HG03025 (cell line): ENCODE measurements at regions not wholly inside any gene's neighbourhood (a gene's known extent, or its start where the extent isn't known, plus 50 kb on each side); places are given as distances from the start of the nearest gene placed in this dataset.
A peak's percentile ranks its signal among the peaks of the same experiment; 100 is the strongest.
"Not testable (repeated sequence)": the region's sequence is repeated elsewhere in the genome, so short reads cannot be mapped to it uniquely, and the experiment has no call there.

ENCODE experiments used
- ATAC-seq: cut with Tn5 transposase; IDR thresholded peaks from one replicate; pipeline ENCODE4 v1.9.1; 2021; ENCODE audit warnings: mild to moderate bottlenecking, moderate library complexity; ENCODE audit not compliant: unreplicated experiment, low FRiP score

DNA sequence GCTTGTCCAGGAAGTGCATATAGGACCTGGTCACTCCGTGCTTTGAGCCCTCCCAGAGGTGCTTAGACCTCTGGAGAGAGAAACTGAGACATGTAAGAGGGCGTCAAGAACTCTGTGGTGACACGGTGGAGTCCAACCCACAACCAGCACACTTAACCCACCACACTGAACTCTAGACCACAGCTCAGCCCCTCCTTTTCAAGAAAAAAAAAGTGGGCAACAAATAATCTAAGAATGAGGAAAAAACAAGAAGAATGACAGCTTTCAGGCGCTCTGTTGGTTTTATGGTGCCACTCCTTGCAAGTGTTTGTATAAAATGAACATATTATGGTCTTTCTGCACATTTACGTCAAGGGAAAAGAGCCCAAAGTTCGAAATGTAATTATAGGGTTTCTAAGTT, 50.2 kb upstream of the SNAPC3 start:
- no peak for ATAC-seq

DNA sequence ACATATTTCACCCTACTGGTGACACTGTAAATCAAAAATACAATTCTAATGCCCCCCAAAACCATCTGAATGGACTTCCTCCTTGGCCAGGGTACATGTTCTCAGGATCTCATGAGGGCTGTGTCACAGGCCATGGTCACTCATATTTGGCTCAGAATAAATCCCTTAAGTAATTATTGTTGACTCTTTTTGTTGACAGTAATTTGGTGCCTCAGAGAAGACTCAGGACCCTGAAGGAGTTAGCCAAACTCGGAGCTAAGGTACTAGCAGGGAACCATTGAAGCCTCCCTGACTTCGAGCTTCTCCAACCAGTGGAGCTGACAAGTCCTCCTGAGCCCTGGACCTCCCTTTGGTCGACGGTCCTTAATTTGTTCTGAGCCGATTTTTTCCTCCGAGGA, 51.2 kb upstream of the SNAPC3 start:
- no peak for ATAC-seq

DNA sequence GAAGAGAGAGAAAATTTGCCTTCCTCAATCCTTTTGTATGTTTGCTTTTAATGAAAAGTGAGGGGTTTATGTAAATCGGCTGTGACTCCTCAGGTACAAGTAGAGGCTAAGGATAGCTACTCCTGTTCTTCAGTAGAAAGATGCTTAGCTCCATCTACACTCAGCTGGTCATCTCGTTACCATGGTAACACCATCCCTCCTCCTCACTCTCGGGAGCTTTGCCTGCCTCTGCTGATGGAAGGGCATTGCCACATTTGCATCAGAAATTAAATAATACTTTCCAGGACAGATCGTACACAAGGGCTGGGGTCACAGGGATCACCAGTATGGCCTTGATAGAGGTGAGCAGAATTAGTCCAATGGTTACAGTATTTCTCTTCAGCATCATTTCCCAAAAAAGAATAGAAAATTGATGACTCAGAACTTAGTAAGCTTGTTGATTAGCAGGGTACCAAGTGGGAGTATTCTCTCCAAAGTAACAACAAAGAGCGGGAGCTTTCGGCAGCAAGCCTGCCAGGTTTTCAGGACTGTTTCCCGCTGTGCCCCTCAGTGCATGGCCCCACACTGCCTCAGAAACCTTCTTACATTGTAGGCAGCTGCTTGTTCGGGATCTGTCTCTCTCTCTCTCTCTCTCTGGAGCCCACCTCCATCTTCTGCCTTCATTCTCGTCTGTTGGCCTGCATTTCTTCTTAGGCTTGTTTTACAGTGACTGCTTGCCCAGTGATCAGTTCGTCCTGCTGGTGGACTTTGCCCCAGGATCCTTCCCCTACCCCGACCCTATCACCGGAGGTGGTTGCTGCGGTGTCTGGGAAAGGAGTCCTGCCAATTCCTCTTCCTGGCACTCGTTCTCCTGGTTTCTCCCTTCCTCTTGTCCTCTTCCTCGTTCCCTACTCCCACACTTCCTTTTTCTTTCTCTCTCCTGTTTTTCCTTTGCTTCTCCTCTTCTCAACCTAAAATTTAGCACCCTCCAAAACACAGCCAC, 51.9 kb upstream of the SNAPC3 start:
- ATAC-seq, result no peak

DNA sequence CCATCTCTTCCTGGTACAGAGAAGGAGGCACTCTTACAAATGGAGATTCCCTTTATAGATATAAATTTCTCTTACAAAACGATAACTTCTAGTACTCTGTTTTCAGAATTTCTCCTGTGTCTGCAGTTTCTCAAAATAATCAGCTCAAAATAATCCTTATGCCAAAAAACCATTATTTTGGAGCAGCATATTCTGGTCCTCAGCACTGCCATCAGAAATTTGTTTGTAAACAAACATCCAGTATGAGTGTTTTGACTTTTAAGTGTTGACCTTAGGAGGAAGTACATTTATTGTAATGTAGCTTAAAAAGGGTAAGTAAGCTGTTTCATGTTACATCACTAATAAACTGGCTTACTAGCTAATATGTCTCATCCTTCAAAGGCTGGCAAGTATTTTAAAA, 52.8 kb upstream of the SNAPC3 start:
- ATAC-seq, result no peak

DNA sequence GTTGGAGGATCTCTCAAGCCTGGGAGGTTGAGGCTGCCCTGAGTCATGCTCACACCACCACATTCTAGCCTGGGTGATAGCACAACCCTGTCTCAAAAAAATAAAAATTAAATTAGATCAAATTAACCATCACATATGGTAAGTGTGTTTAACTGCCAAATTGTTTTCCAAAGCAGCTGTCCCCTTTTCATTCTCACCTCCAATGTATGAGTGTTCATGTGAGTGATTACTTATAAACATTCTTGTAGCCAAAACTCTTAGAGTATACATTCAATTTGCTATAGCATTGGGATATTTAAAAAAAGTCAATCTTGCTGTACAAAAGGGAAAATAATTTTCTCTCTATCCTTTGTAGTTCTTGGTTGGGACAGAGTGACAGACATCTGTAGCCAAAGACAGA, 53.4 kb upstream of the SNAPC3 start:
- ATAC-seq, result no peak

DNA sequence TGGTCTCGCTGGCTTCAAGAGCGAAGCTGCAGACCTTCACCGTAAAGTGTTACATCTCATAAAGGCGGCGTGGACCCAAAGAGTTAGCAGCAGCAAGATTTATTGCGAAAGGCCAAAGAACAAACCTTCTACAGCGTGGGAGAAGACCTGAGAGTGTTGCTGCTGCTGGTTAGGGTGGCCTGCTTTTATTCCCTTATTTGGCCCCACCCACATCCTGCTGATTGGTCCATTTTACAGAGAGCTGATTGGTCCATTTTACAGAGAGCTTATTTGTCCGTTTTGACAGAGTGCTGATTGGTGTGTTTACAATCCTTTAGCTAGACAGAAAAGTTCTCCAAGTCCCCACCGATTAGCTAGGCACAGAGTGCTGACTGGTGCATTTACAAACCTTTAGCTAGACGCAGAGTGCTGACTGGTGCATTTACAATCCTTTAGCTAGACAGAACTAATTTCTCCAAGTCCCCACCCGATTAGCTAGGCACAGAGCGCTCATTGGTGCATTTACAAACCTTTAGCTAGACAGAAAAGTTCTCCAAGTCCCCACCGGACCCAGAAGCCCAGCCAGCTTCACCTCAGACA, 57.6 kb upstream of the SNAPC3 start:
- ATAC-seq, result not testable (repeated sequence)

DNA sequence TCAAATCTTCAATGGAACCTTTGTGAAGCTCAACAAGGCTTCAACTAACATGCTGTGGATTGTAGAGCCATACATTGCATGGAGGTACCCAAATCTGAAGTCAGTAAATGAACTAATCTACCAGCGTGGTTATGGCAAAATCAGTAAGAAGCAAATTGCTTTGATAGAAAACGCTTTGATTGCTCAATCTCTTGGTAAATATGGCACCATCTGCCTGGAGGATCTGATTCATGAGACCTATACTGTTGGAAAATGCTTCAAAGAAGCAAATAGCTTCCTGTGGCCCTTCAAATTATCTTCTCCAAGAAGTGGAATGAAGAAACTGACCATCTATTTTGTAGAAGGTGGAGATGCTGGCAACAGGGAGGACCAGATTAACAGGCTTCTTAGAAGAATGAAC, 54.7 kb upstream of the TTC39B start:
- ATAC-seq, result no peak

DNA sequence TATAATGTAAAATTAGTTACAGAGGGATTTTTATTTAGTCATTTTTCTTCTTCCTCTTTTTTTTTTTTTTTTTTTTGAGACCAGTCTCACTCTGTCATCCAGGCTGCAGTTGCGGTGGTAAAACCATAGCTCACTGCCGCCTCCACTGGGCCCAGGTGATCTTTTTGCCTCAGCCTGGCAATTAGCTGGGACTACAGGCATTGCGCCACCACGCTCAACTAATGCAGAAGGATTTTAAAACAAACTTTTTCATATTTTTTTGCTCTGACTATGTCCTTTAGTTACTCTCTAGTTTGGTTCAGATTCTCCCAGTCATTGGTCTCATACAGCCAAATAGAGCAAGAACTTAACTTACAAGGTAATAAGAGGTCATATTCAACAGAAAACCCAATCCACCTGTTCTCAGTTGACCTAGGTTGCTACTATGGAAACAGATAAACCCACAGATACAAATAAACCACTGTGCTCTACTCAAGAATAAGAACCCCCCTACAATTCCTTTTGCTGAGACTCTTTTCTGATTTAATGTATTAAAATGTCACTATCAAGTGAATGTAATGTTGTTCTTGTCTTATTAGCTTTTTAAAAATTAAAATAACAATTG, 50.1 kb upstream of the TTC39B start:
- peak; percentile 96 for ATAC-seq
